Ishikawa (cell line): ENCODE measurements at regions not wholly inside any gene's neighbourhood (a gene's known extent, or its start where the extent isn't known, plus 50 kb on each side); places are given as distances from the start of the nearest gene placed in this dataset.

Source experiments
- CEBPB ChIP-seq: IDR thresholded peaks from 2 replicates; pipeline ENCODE4 v1.6.1; 2012
- CREB1 ChIP-seq: IDR thresholded peaks from 2 replicates; pipeline ENCODE4 v1.6.1; 2012; ENCODE audit warnings: low read depth
- EP300 ChIP-seq: IDR thresholded peaks from 2 replicates; pipeline ENCODE4 v1.6.1; 2012; ENCODE audit warnings: borderline replicate concordance
- FOXM1 ChIP-seq: IDR thresholded peaks from 2 replicates; pipeline ENCODE4 v1.6.1; 2012; ENCODE audit warnings: low read depth, borderline replicate concordance
- MAX ChIP-seq: IDR thresholded peaks from 2 replicates; pipeline ENCODE4 v1.6.1; 2012
- NFIC ChIP-seq: IDR thresholded peaks from 2 replicates; pipeline ENCODE4 v1.6.1; 2012
- RAD21 ChIP-seq: IDR thresholded peaks from 2 replicates; pipeline ENCODE4 v1.6.1; 2012; ENCODE audit warnings: low read depth
- TAF1 ChIP-seq: IDR thresholded peaks from 2 replicates; pipeline ENCODE4 v1.6.1; 2012; ENCODE audit warnings: low read depth, mild to moderate bottlenecking
- TCF12 ChIP-seq: IDR thresholded peaks from 2 replicates; pipeline ENCODE4 v1.6.1; 2012; ENCODE audit warnings: low read depth
- TEAD4 ChIP-seq: IDR thresholded peaks from 2 replicates; pipeline ENCODE4 v1.6.1; 2012
- USF1 ChIP-seq: IDR thresholded peaks from 2 replicates; pipeline ENCODE4 v1.6.1; 2012
- YY1 ChIP-seq: IDR thresholded peaks from 2 replicates; pipeline ENCODE4 v1.6.1; 2012; ENCODE audit warnings: low read depth
- ZBTB7A ChIP-seq: IDR thresholded peaks from 2 replicates; pipeline ENCODE4 v1.6.1; 2012; ENCODE audit warnings: low read depth
- TF ChIP-seq, protein P1 (sequence below): IDR thresholded peaks from 2 replicates; pipeline ENCODE4 v1.6.1; 2012; ENCODE audit warnings: low read depth, mild to moderate bottlenecking

GRCh38 chr5:165723931-165724330 lies 2218.5 kb downstream of the MAT2B start:
- TF ChIP-seq, protein P1, sequence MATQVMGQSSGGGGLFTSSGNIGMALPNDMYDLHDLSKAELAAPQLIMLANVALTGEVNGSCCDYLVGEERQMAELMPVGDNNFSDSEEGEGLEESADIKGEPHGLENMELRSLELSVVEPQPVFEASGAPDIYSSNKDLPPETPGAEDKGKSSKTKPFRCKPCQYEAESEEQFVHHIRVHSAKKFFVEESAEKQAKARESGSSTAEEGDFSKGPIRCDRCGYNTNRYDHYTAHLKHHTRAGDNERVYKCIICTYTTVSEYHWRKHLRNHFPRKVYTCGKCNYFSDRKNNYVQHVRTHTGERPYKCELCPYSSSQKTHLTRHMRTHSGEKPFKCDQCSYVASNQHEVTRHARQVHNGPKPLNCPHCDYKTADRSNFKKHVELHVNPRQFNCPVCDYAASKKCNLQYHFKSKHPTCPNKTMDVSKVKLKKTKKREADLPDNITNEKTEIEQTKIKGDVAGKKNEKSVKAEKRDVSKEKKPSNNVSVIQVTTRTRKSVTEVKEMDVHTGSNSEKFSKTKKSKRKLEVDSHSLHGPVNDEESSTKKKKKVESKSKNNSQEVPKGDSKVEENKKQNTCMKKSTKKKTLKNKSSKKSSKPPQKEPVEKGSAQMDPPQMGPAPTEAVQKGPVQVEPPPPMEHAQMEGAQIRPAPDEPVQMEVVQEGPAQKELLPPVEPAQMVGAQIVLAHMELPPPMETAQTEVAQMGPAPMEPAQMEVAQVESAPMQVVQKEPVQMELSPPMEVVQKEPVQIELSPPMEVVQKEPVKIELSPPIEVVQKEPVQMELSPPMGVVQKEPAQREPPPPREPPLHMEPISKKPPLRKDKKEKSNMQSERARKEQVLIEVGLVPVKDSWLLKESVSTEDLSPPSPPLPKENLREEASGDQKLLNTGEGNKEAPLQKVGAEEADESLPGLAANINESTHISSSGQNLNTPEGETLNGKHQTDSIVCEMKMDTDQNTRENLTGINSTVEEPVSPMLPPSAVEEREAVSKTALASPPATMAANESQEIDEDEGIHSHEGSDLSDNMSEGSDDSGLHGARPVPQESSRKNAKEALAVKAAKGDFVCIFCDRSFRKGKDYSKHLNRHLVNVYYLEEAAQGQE = no peak
- TF ChIP-seq TAF1 (no peak), YY1 (no peak), TCF12 (no peak), TEAD4 (no peak), EP300 (no peak), ZBTB7A (no peak), MAX (no peak), CREB1 (no peak), RAD21 (no peak), NFIC (no peak), USF1 (no peak), CEBPB (no peak), FOXM1 (no peak)
